HEK293 (cell line): ENCODE measurements at regions not wholly inside any gene's neighbourhood (a gene's known extent, or its start where the extent isn't known, plus 50 kb on each side); places are given as distances from the start of the nearest gene placed in this dataset.

Experiments
- CTCF ChIA-PET: fragments of 350-600 bp; formaldehyde crosslinking; extraction: SDS; loops from one replicate; lab custom pipeline; 2021; ENCODE audit warnings: antibody characterized with exemption; lab: Yijun Ruan, JAX
- POLR2A ChIA-PET: fragments of 300-600 bp; formaldehyde crosslinking; extraction: SDS; loops from one replicate; lab custom pipeline; 2020; ENCODE audit warnings: antibody characterized with exemption, inconsistent platforms; lab: Yijun Ruan, JAX
- H3K27ac ChIP-seq: fragments of 200-500 bp; sonication (Bioruptor generic); 2 replicates; pipeline ENCODE4 v1.5.1; 2014; ENCODE audit warnings: low read depth, low read length, control low read depth, inconsistent platforms; ENCODE audit errors: extremely low read depth
- H3K36me3 ChIP-seq, 2 experiments: fragments of 200-500 bp in 1 of 2; sonication (Bioruptor generic) in 1 of 2; 1 replicate in 1 of 2; 2 replicates in 1 of 2; pipeline ENCODE4 v1.5.1; 2014 to 2017; ENCODE audit warnings: inconsistent platforms in 2 of 2, low read length in 2 of 2; ENCODE audit not compliant: control insufficient read depth in 2 of 2, insufficient read depth in 1 of 2
- H3K4me1 ChIP-seq: fragments of 200-500 bp; sonication (Bioruptor generic); 2 replicates; pipeline ENCODE4 v1.5.1; 2014; ENCODE audit warnings: mild to moderate bottlenecking, low read length, inconsistent platforms; ENCODE audit not compliant: control insufficient read depth, insufficient read depth
- H3K4me3 ChIP-seq: 2 replicates; pipeline ENCODE4 v1.5.1; 2011; ENCODE audit warnings: low read depth, mild to moderate bottlenecking, control low read depth, low read length, moderate library complexity
- H3K9me3 ChIP-seq: fragments of 200-500 bp; sonication (Bioruptor generic); 2 replicates; pipeline ENCODE4 v1.5.1; 2014; ENCODE audit warnings: low read depth, low read length, inconsistent platforms; ENCODE audit not compliant: control insufficient read depth, insufficient read depth
- SCRT2 ChIP-seq: fragments of 450-650 bp; formaldehyde crosslinking; IDR thresholded peaks from 2 replicates; pipeline ENCODE4 v1.5.1; 2016; ENCODE audit warnings: missing biosample characterization, missing genetic modification characterization
- ZNF157 ChIP-seq: fragments of 450-650 bp; formaldehyde crosslinking; IDR thresholded peaks from 2 replicates; pipeline ENCODE4 v1.5.1; 2016; ENCODE audit warnings: missing biosample characterization, missing genetic modification characterization
- ZNF292 ChIP-seq: fragments of 450-650 bp; formaldehyde crosslinking; IDR thresholded peaks from 2 replicates; pipeline ENCODE4 v1.5.1; 2016; ENCODE audit warnings: low read depth, missing biosample characterization, missing genetic modification characterization, borderline replicate concordance
- ZNF311 ChIP-seq: fragments of 450-650 bp; formaldehyde crosslinking; IDR thresholded peaks from 2 replicates; pipeline ENCODE4 v1.5.1; 2017; ENCODE audit warnings: missing biosample characterization, missing genetic modification characterization, borderline replicate concordance
- ZNF354C ChIP-seq: fragments of 450-650 bp; formaldehyde crosslinking; IDR thresholded peaks from 2 replicates; pipeline ENCODE4 v1.5.1; 2016; ENCODE audit warnings: missing biosample characterization, missing genetic modification characterization, low read depth, borderline replicate concordance
- ZNF416 ChIP-seq: fragments of 450-650 bp; formaldehyde crosslinking; IDR thresholded peaks from 2 replicates; pipeline ENCODE4 v1.5.1; 2016; ENCODE audit warnings: missing biosample characterization, missing genetic modification characterization
- ZNF423 ChIP-seq: fragments of 450-650 bp; formaldehyde crosslinking; IDR thresholded peaks from 2 replicates; pipeline ENCODE4 v1.5.1; 2016; ENCODE audit warnings: missing biosample characterization, missing genetic modification characterization
- ZNF623 ChIP-seq: fragments of 450-650 bp; formaldehyde crosslinking; IDR thresholded peaks from 2 replicates; pipeline ENCODE4 v1.5.1; 2016; ENCODE audit warnings: missing biosample characterization, missing genetic modification characterization
- ZNF670 ChIP-seq: fragments of 450-650 bp; formaldehyde crosslinking; IDR thresholded peaks from 2 replicates; pipeline ENCODE4 v1.5.1; 2016; ENCODE audit warnings: missing biosample characterization, missing genetic modification characterization, low read depth
- TF ChIP-seq, protein P1 (sequence below): fragments of 450-650 bp; formaldehyde crosslinking; IDR thresholded peaks from 2 replicates; pipeline ENCODE4 v1.5.1; 2016; ENCODE audit warnings: missing biosample characterization, missing genetic modification characterization
- TF ChIP-seq, protein P2 (sequence below): fragments of 450-650 bp; formaldehyde crosslinking; IDR thresholded peaks from 2 replicates; pipeline ENCODE4 v1.5.1; 2016; ENCODE audit warnings: missing biosample characterization, missing genetic modification characterization
- TF ChIP-seq, protein P3 (sequence below): fragments of 450-650 bp; formaldehyde crosslinking; IDR thresholded peaks from 2 replicates; pipeline ENCODE4 v1.5.1; 2017; ENCODE audit warnings: missing biosample characterization, missing genetic modification characterization
- TF ChIP-seq, protein P4 (sequence below): fragments of 450-650 bp; formaldehyde crosslinking; IDR thresholded peaks from 2 replicates; pipeline ENCODE4 v1.5.1; 2016; ENCODE audit warnings: missing biosample characterization, missing genetic modification characterization
- TF ChIP-seq, protein P5 (sequence below): fragments of 450-650 bp; formaldehyde crosslinking; IDR thresholded peaks from 2 replicates; pipeline ENCODE4 v1.5.1; 2017; ENCODE audit warnings: missing biosample characterization, mild to moderate bottlenecking, missing genetic modification characterization, moderate library complexity

DNA sequence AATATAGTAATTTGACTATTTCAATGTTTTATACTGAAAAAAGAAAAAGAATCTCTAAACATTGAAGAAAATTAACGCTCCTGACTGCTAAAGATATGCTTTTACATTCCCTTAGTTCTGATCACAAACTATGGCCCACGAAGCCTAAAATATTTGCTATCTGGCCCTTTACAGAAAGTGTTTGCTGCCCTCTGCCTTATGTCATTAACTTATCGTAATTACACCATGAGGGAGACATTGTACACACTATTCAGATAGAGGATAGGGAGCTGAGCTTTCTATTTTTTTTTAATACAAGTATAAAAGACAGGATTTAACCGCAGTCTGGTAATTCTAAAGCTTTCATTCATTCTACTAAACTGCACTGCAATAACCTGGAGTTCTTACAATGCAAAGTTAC lies 393.1 kb upstream of the DCC start:
- Histone ChIP-seq H3K4me1 (no peaks in the 10 kb centered on the region), H3K9me3 (no peaks in the 10 kb centered on the region), H3K36me3 (no peaks in the 10 kb centered on the region), H3K27ac (no peak overlapping the region), H3K4me3 (no peak overlapping the region)
- TF ChIP-seq ZNF416 (tag by site-specific recombination) (no peak), ZNF157 (tag by site-specific recombination) (no peak), ZNF354C (tag by site-specific recombination) (no peak)
- TF ChIP-seq, protein P1, sequence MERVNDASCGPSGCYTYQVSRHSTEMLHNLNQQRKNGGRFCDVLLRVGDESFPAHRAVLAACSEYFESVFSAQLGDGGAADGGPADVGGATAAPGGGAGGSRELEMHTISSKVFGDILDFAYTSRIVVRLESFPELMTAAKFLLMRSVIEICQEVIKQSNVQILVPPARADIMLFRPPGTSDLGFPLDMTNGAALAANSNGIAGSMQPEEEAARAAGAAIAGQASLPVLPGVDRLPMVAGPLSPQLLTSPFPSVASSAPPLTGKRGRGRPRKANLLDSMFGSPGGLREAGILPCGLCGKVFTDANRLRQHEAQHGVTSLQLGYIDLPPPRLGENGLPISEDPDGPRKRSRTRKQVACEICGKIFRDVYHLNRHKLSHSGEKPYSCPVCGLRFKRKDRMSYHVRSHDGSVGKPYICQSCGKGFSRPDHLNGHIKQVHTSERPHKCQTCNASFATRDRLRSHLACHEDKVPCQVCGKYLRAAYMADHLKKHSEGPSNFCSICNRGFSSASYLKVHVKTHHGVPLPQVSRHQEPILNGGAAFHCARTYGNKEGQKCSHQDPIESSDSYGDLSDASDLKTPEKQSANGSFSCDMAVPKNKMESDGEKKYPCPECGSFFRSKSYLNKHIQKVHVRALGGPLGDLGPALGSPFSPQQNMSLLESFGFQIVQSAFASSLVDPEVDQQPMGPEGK: no peak
- TF ChIP-seq, protein P2, sequence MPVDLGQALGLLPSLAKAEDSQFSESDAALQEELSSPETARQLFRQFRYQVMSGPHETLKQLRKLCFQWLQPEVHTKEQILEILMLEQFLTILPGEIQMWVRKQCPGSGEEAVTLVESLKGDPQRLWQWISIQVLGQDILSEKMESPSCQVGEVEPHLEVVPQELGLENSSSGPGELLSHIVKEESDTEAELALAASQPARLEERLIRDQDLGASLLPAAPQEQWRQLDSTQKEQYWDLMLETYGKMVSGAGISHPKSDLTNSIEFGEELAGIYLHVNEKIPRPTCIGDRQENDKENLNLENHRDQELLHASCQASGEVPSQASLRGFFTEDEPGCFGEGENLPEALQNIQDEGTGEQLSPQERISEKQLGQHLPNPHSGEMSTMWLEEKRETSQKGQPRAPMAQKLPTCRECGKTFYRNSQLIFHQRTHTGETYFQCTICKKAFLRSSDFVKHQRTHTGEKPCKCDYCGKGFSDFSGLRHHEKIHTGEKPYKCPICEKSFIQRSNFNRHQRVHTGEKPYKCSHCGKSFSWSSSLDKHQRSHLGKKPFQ (tag by site-specific recombination): no peak
- CTCF ChIA-PET: interaction anchor here (0.9 kb wide), 1 partner anchor 189 kb away, joined by 3 read pairs; no protein-coding TSS in a partner anchor
- POLR2A ChIA-PET: no interaction called here

DNA sequence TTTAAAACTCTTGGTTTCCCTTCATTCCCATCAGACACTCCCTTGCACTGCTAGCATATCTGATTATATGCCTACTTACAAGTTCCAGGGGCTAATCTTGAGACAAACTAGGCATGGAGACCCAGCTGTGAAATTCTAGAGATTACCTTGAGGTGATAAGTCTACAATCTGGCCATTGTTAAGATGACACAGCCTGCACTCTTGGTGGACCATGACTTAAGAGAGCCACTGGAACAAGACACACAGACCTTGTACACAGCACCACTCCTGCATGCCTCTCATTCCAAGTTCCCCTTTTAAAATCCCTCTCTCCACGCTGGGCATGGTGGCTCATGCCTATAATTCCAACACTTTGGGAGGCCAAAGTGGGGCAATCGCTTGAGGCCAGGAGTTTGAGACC lies 387.2 kb upstream of the DCC start:
- H3K4me1 ChIP-seq: no peaks in the 10 kb centered on the region
- no peaks in the 10 kb centered on the region for H3K9me3 ChIP-seq
- TF ChIP-seq ZNF423 (tag by site-specific recombination) (no peak), ZNF623 (tag by site-specific recombination) (no peak)
- TF ChIP-seq, protein P3, sequence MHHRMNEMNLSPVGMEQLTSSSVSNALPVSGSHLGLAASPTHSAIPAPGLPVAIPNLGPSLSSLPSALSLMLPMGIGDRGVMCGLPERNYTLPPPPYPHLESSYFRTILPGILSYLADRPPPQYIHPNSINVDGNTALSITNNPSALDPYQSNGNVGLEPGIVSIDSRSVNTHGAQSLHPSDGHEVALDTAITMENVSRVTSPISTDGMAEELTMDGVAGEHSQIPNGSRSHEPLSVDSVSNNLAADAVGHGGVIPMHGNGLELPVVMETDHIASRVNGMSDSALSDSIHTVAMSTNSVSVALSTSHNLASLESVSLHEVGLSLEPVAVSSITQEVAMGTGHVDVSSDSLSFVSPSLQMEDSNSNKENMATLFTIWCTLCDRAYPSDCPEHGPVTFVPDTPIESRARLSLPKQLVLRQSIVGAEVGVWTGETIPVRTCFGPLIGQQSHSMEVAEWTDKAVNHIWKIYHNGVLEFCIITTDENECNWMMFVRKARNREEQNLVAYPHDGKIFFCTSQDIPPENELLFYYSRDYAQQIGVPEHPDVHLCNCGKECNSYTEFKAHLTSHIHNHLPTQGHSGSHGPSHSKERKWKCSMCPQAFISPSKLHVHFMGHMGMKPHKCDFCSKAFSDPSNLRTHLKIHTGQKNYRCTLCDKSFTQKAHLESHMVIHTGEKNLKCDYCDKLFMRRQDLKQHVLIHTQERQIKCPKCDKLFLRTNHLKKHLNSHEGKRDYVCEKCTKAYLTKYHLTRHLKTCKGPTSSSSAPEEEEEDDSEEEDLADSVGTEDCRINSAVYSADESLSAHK (tag by site-specific recombination): no peak
- TF ChIP-seq, protein P4, sequence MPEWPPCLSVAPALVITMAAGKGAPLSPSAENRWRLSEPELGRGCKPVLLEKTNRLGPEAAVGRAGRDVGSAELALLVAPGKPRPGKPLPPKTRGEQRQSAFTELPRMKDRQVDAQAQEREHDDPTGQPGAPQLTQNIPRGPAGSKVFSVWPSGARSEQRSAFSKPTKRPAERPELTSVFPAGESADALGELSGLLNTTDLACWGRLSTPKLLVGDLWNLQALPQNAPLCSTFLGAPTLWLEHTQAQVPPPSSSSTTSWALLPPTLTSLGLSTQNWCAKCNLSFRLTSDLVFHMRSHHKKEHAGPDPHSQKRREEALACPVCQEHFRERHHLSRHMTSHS (tag by site-specific recombination): no peak
- TF ChIP-seq, all 188 proteins: peak for 0
- Histone ChIP-seq H3K4me3 (no peak overlapping the region), H3K27ac (no peak overlapping the region), H3K36me3 (no peaks in the 10 kb centered on the region)
- ChIA-PET CTCF (no interaction called here), POLR2A (no interaction called here)

DNA sequence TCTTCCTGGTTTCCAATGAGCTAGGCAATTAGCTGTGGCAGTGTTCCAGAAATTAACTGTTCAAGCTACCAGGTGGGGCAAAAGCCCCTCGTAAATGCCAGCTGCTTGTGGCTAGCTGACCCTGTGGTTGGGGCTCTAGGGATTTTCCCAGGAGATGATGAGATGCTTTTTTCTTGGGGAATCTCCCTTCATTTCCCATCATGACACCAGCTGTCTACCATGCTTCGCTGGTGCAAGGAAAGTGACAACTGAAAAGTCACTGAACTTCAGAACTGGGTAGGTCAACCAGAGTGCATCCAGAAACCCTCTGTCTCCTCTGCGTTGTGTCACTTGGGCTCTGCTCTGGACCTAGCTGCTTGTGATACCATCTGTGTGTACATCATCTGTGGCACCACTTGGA lies 386.5 kb upstream of the DCC start:
- CTCF ChIA-PET: no interaction called here
- Histone ChIP-seq H3K27ac (no peak overlapping the region), H3K9me3 (no peaks in the 10 kb centered on the region), H3K4me1 (no peaks in the 10 kb centered on the region), H3K4me3 (no peak overlapping the region), H3K36me3 (no peaks in the 10 kb centered on the region)
- TF ChIP-seq, protein P5, sequence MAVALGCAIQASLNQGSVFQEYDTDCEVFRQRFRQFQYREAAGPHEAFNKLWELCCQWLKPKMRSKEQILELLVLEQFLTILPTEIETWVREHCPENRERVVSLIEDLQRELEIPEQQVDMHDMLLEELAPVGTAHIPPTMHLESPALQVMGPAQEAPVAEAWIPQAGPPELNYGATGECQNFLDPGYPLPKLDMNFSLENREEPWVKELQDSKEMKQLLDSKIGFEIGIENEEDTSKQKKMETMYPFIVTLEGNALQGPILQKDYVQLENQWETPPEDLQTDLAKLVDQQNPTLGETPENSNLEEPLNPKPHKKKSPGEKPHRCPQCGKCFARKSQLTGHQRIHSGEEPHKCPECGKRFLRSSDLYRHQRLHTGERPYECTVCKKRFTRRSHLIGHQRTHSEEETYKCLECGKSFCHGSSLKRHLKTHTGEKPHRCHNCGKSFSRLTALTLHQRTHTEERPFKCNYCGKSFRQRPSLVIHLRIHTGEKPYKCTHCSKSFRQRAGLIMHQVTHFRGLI: no peak
- TF ChIP-seq ZNF670: no peak
- TF ChIP-seq SCRT2 (tag by site-specific recombination): no peak
- TF ChIP-seq ZNF311 (tag by site-specific recombination): no peak
- TF ChIP-seq ZNF292: no peak
- POLR2A ChIA-PET: no interaction called here
